HG03442 (cell line): ENCODE measurements at regions not wholly inside any gene's neighbourhood (a gene's known extent, or its start where the extent isn't known, plus 50 kb on each side); places are given as distances from the start of the nearest gene placed in this dataset.

Source experiments
- ATAC-seq: cut with Tn5 transposase; IDR thresholded peaks from one replicate; pipeline ENCODE4 v1.9.1; 2021; ENCODE audit warnings: mild to moderate bottlenecking, moderate library complexity; ENCODE audit not compliant: unreplicated experiment

DNA sequence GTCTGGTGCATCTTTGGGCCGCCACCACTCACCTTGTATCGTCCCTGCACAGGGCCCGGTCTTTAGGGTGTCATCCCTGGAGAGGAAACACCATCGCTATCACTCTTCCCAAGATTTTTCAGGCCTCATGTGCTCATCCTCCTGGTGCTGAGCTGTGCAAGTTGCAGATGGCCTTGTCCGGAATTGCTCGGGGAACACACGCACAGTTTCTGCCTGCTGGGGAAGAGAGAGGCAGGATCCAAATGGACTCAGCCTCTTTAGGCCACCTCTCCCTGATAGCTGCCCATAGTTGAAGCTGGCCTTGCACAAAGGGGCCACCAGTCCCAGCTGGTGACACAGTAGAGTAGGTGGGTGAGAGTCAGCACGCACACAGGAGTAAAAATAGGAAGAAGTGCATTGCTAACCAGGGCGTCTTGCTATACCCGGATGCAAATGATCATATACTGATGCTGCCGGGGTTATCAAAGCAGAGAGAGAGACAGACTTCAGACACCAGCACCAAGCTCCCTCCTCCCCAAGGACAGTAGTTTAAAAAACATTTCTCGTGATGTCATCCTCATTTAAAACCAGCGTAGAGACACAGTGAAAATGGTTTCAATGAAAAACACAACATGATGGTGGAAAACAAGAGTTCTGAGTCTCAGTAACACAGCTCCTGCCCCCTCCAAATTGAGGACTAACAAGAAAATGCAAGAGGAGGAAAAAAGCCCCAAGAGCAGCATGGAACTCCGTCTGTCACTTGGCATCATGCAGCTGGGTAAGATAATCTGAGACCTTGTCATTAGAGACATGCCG is 147.5 kb upstream of the NCK2 start:
- no peak for ATAC-seq

DNA sequence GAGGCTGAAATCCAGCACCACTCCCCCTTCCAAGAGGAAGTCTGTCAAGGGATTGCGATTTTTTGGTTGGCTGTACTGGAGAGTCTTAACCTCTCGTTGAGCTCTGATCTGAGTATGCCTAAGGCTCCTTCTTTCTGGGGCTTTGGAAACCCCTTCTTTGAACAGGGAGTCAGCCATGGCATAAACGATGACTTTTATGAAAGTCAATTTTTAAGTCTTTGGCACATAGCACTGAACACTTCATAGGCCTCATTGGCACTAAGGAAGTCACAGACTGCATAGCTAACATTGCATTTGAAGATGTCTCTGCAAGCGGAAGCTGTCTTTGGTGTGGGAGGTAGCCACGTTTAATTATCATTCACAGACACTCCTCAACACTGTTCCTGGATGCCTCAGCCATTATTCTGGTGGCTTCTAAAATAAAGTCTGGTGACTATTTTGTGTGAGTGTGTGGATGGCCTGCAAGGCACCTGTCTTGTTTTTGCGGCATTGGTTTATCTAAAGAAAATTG is 148.2 kb upstream of the NCK2 start:
- ATAC-seq = no peak

DNA sequence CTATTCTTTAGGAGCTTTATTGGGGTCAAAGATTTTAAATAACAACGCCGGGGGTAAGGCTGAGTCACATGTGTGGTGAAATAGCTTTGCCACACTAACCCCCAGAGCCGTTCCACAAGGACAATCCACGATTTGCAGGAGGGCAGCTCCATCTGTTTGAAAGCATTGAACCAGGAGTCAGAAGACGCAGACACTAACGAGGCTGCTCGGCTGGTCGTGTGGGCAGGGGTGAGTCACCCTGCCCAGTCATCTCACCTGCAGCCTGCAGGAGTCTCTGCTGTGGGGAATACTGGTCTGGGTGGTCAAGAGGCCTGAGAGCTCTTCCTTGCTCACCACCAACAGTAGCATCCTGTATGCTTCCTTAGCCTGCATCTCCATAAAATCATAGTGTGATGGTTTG is 149.2 kb upstream of the NCK2 start:
- ATAC-seq = no peak

DNA sequence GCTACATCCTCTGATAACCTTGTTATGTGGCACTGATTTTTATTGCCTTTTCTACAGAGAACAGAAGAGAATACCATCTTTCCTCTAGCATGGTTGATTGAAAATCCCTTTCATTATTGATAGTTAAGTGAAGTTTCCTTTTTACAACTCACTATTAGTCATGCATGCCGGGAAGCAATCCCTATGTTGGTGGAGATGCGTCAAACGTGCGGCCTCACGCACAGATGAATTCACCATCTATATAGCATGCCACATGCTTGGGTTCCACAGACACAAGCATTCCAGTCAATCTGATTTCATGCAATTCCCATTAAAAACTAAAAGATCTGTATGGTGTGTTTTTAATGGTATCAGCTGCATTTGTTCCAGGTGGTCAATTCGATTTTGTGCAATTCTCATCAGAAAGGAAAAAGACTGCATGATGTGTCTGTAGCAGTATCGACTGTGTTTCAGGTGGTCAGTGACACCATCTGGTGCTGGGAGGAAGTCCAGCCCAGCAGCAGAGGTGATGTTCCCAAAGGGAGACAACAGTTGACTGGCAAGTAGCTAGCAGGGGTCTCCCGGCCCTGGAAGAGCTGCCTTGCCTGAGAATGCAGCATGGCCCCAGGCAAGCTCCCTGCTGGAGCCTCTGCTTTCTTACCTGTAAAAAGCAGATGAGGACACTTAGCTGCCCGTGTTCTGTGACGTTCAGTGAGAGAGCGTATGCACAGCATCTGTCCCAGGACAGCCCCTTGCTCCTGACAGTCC is 151.3 kb upstream of the NCK2 start:
- ATAC-seq = no peak

DNA sequence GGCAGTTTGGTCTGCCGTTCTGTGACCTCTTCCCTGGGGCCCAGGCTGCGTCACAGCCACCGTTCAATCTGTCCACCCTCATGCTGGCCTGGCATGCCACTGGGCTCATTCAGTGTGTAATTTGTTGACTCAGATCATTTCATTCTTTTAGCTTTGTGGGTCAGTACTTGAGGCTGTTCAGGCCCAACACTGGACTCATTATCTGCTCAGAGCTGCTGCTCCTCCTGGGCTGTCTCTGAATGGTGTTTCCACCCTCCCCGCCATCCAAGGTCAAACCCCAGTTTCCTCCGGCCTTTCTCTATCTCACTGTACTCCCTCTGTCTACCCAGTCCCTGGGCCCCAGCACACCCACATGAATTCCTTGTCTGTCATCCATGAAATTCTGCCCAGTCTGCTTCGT is 152.4 kb upstream of the NCK2 start:
- no peak for ATAC-seq

DNA sequence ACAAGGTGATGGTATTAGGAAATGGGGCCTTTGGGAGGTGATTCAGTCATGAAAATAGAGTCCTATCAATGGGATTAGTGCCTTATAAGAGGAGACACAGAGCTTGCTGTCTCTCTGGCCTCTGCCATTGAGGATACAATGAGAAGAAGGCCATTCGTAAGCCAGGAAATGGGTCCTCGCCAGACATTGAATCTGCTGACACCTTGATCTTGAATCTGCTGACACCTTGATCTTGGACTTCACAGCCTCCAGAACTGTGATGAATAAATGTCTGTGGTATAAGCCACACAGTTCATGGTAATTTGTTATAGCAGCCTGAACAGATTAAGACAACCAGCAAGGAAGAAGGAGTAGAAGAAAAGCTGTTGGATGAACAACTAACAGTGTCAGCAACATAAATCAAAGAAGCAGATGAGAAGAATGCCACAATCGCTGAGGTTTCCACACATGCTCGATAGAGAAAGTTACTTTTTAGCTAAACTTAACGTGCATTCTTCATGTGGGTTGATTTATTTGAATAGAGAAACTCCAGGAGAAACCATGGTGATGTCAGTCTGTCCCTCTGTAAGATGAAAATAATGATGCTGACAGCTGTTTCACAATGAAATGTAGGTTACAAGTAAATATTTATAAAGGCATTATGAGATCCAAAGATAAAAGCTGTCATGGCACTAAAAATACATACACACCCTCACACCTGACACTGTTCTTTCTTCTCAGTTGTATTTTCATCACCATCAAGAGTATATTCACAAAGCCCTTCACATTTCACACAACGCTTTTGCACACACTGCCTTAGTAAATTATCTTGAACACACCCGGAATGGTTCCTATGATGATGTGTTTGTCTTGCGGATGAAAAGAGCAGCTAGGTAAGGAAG is 153.7 kb upstream of the NCK2 start:
- no peak for ATAC-seq

DNA sequence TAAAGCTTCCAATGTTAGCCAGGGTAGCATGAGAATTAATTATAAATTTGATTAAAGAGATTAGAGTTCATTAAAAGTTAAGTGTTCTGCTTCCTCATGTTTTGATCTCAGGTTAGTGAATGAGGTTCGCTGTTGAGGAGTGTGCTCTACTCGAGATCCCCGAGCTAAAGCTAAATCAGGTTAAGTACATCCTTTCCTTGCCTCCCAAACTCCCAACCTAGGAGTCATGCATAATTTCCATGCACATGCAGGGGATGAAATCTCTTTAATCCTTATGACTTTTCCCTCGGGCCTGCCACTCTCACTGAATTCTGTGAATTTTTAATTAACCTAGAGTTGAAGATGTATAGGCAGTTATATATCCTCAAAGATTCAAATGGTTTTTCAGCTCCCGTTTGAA is 156.1 kb upstream of the NCK2 start:
- ATAC-seq = no peak

DNA sequence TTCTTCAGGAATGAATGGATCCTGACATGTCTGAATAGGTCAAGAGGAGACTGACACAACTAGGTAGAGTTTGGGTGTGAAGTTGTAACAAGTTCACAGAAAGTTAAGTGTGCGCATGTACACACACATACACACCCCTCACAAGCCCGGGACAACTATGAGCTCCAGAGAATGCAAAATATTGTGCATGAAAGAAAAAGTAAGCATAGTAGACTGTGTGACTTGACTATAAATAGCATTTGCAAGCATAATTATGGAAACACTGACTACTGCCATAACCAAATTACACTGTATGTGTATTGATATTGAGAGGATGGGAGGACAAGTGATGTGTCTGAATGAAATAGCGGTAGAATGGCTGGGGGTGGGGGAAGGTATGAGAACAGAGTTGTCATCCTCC is 157.1 kb upstream of the NCK2 start:
- no peak for ATAC-seq

DNA sequence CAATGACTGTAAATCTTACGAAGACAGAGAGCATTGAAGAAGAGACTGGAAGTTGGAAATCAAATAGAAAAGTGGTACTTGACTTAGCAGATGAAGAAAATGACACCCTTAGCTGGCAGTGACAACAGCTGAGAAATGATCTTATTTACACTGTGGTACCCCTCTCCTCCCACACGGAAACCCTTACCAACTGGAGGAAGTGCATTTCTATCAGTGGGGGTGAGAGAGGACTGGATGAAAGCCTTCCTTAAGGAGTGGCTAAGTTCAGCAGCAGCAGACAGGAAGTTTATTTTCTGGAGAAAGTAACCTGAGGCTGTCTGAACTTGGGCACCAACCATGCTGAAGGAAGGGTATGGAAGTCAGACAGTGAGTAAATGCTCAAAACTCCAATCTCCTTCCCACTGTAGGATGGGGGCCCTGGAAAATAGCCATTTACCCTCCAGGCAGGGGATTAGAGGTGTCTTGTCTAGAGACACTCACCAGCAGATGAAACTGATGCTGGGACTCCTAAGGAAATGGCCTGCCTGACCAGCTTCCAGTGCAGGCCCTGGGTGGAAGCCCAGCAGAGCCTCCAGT is 160.2 kb upstream of the NCK2 start:
- ATAC-seq = no peak

DNA sequence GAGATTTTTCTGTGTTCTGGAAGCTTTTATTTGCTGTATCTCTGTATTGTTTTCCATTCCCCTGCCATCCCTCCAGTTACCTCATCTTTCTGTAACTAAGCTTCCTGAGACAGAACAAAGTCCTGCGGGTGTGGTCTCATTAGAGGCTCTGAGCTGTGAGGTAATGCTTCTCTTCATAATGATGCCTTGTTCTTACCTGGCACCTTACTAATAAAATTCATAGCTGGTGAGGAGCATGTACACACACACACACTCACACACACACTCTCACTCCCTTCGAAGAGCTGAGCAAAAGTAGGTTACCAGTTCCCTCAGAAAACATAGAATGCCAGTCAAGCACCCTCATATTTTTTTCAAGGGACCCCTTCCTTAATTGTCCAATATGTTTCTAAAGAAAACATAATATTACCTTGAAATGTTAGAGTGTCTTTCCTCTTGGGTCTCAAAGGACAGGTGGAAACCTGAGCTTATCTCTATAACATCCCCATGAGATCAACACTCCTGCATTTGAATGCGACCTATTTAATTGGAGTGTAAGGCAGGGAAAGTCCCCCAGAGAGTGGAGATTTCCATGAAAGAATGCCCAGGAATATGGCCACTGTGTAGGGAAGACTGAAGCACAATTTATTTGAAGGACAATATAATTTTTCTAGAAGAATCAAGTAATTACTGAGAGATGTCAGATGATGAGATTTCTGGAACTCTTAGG is 161.6 kb upstream of the NCK2 start:
- ATAC-seq = no peak

DNA sequence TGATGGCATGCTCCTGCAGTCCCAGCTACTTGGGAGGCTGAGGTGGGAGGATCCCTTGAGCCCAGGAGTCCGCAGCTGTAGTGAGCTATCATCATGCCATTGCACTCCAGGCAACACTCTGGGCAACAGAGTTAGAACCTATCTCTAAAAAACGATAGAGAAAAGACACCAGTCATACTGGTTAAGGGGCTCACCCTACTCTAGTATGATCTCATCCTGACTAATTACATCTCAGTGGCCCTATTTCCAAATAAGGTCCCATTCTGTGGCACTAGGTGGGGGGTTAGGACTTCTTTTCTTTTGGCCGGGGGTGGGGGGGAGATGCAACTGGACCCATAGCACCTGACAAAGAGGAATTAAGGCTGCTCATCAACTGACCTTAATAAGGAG is 163.2 kb upstream of the NCK2 start:
- ATAC-seq = no peak

DNA sequence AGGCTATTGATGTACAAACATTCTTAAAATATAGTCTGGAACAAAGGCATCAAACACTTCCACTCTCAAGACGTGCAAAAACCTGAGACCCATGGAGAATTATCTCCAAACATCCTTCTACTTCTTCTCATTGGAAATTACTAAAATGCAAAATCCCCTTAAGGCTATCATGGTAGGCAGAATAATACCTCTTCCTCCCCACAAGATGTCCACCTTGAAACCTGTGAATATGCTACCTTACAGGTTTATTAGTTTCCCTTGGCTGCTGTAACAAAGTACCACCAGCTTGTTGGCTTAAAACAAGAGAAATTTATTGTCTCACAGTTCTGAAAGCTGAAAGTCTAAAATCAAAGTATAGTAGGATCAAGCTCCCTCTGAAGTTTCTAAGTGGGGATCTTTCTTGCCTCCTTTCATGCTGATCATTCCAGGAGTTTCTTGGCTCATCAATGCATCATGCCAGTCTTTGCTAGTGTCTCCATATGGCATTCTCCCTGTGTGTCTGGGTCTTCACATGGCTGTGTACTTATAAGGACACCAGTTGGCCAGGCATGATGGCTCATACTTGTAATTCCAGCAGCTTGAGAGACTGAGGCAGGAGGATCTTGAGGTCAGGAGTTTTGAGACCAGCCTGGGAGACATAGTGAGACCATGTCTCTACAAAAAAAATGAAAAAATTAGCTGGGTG is 163.7 kb upstream of the NCK2 start:
- ATAC-seq = no peak

DNA sequence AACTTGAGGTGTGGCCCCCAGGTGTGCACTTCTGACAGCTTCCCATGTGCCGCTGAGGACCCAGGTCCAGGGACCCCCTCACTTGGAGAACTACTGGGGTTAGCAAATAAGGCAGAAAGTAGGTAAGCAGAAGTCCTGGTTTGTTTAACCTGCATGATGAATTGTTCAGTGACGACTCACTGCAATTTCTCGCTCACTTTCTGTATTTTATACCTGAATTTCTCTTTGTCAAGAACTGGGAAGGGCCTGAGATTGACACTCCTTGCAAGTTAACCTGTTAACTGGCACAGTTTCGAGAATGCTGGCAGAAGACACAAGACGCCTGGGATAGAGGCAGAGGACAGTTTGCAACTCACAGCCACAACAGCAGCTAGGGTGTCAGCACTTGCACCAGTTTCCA is 164.5 kb upstream of the NCK2 start:
- no peak for ATAC-seq

DNA sequence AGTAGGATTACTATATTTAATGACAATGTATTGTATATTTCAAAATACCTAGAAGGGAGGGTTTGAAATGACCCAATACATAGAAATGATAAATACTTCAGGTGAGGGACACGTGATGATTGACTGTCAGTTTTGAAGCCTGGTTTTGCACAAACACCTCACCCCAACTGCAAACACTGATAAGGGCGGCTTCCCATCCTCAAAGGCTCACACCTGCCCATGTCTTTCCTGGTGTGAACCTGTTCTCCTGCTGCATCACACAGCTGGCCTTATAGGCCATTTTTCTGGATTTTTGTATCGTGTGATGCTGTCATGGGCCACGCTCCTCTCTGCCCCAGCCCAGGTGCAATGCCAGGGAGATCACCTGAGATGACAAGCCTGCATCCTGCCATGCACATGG is 166.5 kb upstream of the NCK2 start:
- ATAC-seq = no peak

DNA sequence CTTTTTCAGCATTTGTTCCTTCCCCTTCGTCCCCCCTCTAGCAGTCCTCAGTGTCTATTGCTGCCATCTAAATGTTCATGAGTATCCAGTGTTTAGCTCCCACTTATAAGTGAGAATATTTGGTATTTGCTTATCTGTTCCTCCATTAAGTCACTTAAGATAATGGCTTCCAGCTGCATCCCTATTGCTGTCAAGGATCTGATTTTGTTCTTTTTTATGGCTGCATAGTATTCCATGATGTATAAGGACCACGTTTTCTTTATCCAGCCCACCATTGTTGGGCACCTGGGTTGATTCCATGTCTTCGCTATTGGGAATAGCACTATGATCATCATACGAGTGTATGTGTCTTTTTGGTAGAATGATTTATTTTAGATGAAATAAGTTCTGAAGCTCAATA is 166.9 kb upstream of the NCK2 start:
- ATAC-seq = no peak

DNA sequence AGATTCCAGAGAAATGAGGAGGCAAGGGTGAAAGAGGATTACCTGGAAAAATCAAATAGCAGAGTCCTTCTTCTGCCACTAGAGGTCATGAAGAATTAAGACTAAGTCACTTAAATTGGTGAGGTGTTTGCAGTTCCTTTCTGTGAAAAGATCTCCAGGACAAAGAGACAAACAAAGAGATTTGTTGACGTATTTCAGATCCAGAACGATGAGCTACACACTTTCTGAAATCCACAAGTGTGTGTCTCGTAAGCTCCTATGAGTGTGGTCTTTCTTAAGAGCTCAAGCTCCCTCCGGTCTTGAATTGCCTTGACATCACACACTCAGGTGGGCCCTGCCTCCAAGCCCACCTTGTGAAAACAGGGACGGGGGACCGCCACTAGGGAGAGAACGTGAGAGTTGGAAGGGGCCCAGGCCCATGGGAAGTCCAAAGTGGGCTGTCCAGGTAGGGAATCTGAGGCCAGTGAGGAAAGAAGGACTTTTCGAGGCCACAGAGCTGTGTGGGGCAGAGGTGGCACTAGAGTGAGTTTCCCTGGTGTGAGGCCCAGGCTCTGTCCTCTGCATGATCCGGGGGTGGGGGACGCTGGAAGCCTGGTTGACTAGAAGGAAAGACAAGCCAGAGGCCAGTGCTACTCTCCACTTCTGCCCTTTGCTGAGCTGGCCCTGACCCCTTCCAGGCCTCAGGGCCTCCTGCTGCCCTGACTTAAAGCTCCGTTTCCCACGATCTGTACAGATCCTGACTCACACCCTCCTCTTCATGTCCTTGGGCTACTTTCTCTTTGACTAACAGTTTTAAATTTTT is 168.1 kb upstream of the NCK2 start:
- ATAC-seq = no peak

DNA sequence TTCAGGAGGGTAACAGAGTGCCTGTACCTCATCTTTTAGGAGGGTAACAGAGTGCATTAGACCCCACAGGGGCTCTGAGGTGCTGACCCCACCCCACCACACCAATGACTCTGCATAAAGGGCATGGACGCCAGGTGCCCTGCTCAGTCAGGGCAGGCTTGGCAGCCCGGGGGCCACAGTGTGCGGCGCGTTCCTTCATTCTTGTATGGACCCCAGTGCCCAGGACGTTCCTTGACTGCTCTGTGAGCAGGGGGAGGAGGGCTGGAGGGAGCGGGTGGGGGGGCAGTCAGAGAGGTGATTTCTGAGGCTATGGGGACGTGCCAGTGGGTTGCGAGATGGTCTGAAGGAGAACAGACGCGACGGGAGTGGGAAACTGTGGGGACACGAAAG is 168.7 kb upstream of the NCK2 start:
- no peak for ATAC-seq

DNA sequence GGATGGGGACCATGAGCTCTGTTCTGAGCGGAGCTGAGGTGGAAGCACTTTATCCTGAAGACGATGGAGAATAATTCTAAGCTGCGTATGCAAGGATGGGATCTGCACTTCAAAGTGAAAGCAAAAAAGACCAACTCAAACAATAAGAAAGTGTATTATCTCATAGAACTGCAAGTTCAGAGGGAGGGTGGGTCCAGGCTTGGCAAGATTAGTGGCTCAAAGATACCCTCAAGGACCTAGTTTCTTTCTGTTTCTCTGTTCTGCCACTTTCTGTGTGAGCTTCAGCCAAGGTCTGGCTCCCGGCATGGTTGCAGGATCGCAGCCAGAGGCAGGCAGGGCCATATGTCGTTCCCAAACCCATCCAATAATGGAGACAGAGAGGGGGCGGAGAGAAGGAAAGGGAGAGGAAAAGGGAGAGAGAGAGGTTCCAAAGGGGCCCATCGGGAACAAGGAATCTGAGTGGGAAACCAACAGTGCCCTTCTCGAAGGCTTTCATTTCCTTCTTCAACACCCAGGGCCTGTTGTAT is 169.2 kb upstream of the NCK2 start:
- ATAC-seq = no peak

DNA sequence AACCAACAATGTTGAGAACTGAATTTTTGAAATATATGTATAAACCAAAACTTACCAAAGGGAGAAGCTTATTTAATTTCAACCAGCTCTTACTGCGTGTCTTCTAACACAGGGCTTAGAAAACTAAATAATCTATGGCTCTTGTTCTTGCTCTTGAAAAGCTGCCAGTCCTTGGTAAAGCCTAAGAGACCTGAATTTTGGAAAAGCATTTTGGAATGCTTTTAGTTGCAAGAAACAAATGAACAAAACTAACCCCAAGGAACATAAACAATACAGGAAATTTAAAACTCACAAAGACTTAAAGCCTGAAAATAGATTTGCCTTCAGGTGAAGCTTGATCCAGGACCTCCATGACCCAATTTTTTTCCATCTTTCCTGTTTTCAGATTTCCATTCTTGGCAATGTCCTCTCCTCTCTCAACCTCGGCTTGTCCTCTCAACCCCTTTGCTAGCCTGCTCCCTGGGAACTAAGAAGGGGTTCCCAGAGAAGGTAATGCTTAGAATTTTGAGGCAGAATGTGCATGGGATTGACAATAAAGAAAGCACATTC is 169.8 kb upstream of the NCK2 start:
- no peak for ATAC-seq
